IPS DF 6.9 (cell line): ENCODE measurements at regions not wholly inside any gene's neighbourhood (a gene's known extent, or its start where the extent isn't known, plus 50 kb on each side); places are given as distances from the start of the nearest gene placed in this dataset.

Experiments
- DNase-seq: peaks from one replicate; pipeline ENCODE4 v3.0.0-alpha.2; 2013; ENCODE audit warnings: low read depth, low spot score
- H3K27ac ChIP-seq: one replicate; pipeline ENCODE4 v1.5.1; 2013; ENCODE audit warnings: low read length, control low read depth
- H3K27me3 ChIP-seq: 2 replicates; pipeline ENCODE4 v1.6.1; 2013; ENCODE audit warnings: mild to moderate bottlenecking, low read length; ENCODE audit not compliant: control insufficient read depth, insufficient read depth
- H3K36me3 ChIP-seq: 2 replicates; pipeline ENCODE4 v1.6.1; 2013; ENCODE audit warnings: low read length; ENCODE audit not compliant: control insufficient read depth, insufficient read depth
- H3K4me1 ChIP-seq: 2 replicates; pipeline ENCODE4 v1.6.1; 2013; ENCODE audit warnings: low read length; ENCODE audit not compliant: control insufficient read depth, insufficient read depth
- H3K4me3 ChIP-seq: 2 replicates; pipeline ENCODE4 v1.5.1; 2013; ENCODE audit warnings: mild to moderate bottlenecking, low read length
- H3K9me3 ChIP-seq: 2 replicates; pipeline ENCODE4 v1.6.1; 2013; ENCODE audit warnings: low read length, inconsistent platforms; ENCODE audit not compliant: control insufficient read depth, insufficient read depth
- WGBS: extraction: QIAGEN DNeasy Blood & Tissue Kit; methylation state at CpG from one replicate; pipeline ENCODE4 v1.1.7; 2013; ENCODE audit warnings: mixed read lengths, missing lambda C conversion rate; ENCODE audit not compliant: insufficient read length, insufficient coverage; 5-methylcytosine and 5-hydroxymethylcytosine counted together

DNA sequence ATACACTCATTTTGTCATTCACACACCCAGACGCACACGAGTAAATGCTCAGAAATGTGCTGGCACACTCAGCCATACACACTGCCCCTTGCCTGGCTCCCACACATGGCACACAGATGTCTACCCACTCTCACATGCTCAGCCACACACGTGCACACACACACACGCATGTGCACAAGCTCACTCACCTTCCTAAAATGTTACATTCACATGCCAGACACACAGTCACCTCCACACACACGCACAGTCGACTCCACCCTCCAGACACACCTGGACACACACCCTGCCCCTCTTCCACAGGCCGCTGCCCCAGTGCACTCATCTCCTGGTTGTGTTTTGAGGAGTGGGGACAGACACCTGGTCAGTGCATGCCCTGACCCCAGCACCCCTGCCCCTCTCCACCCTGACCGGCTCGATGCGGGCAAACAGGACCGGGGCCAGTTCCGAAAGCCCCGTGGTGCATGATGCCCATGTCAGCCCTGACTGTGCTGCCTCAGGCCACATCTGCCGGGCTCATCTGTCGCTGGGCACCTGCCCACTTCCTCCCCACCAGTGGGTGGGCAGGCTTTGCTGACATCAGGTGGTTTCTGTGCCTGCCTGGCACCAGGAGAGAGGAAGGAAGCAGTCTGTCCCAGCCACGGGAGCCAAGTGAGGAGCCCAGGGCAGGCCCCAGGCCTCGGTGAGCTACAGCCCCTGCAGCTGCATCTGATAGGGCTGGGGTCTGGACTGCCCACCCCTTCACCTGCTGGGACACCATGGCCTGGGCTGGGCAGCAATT lies 84.9 kb upstream of the ZNF716 start:
- Histone ChIP-seq H3K4me1 (no peaks in the 10 kb centered on the region), H3K4me3 (no peak overlapping the region), H3K9me3 (peaks cover 23% of the 10 kb centered on the region), H3K27ac (no peak overlapping the region), H3K36me3 (no peaks in the 10 kb centered on the region), H3K27me3 (no peaks in the 10 kb centered on the region)
- WGBS = 100% methylated on average over 1 of the region's 17 CpGs
- no peak for DNase-seq

GRCh38 chr7:57367171-57367570 lies 82.8 kb upstream of the ZNF716 start:
- H3K36me3 ChIP-seq = no peaks in the 10 kb centered on the region
- H3K4me3 ChIP-seq = no peak overlapping the region
- H3K4me1 ChIP-seq = no peaks in the 10 kb centered on the region
- no CpG with 5 or more reads among the region's 6 CpGs for WGBS
- H3K27ac ChIP-seq = no peak overlapping the region
- H3K27me3 ChIP-seq = no peaks in the 10 kb centered on the region
- peaks cover 26% of the 10 kb centered on the region for H3K9me3 ChIP-seq
- no peak for DNase-seq

GRCh38 chr7:57370066-57370738 lies 79.8 kb upstream of the ZNF716 start:
- no peak for DNase-seq
- Histone ChIP-seq H3K4me1 (no peaks in the 10 kb centered on the region), H3K36me3 (no peaks in the 10 kb centered on the region), H3K27me3 (no peaks in the 10 kb centered on the region), H3K4me3 (no peak overlapping the region), H3K27ac (no peak overlapping the region), H3K9me3 (peaks cover 33% of the 10 kb centered on the region)
- no CpG with 5 or more reads among the region's 4 CpGs for WGBS

DNA sequence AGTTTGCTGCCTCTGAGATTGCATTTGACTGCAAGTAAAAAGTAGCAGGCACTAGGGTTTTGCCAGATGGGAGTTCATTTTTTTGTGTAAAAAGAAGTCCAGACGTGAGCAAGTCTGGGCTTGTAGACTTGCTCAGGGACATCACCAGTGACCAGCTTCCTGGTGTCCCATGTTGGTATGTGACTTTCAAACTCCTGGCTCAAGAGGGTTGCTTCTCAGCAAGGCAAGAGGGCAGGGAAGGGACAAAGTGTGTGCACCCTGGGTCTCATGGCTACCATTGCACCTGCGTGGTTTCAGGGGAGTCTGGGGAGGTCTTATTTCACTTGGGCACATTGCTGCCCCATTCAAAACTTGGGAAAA lies 79.3 kb upstream of the ZNF716 start:
- no CpG with 5 or more reads among the region's 2 CpGs for WGBS

DNA sequence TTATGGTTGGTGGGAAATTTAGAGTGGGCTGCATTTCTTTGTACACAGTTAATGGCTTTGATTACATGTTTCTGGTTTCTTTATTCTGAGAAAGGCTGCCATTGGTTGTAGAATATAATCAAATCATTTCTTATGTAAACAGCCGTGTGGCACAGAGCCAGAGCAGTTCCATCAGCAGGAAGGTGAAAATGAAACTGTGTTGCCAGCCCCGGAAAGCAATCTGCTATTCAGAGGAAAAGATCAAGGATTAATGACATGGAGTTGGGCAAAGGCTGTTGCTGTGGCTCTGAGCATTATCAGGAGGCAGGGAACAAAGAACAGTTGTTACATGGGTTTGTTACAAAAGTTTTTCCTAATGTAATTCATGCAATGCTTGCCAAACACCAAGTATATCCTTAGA lies 74.2 kb upstream of the ZNF716 start:
- Histone ChIP-seq H3K9me3 (peaks cover 21% of the 10 kb centered on the region), H3K27ac (no peak overlapping the region), H3K4me3 (no peak overlapping the region), H3K36me3 (no peaks in the 10 kb centered on the region), H3K4me1 (no peaks in the 10 kb centered on the region), H3K27me3 (no peaks in the 10 kb centered on the region)
- WGBS = no CpG with 5 or more reads among the region's 2 CpGs
- DNase-seq = no peak

More for the DNA sequence above, 79.3 kb upstream of the ZNF716 start:
- H3K4me1 ChIP-seq = no peaks in the 10 kb centered on the region
- no peaks in the 10 kb centered on the region for H3K27me3 ChIP-seq
- H3K27ac ChIP-seq = no peak overlapping the region
- peaks cover 29% of the 10 kb centered on the region for H3K9me3 ChIP-seq
- no peaks in the 10 kb centered on the region for H3K36me3 ChIP-seq
- DNase-seq = no peak
- H3K4me3 ChIP-seq = no peak overlapping the region

DNA sequence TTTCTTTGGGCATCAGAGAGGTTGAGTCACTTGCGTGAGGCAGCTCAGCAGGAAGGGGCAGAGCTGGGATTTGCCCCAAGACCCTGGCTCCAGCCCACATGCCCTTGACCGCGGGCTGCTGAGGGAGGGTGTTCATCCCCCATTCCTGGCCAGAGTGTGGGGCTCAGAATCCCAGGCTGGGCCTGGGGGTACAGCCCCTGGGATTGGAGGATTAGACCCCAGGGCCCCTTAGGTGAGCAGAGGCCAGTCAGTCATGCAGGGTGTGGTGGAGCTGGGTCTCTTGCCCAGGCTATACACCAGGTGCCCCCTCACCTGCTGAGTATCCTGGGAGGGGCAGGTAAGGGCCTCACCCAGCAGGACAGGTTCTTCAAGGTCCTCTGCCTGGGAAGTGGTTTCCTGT lies 68.4 kb upstream of the ZNF716 start:
- H3K4me1 ChIP-seq = no peaks in the 10 kb centered on the region
- no peak overlapping the region for H3K27ac ChIP-seq
- peaks cover 30% of the 10 kb centered on the region for H3K9me3 ChIP-seq
- H3K36me3 ChIP-seq = no peaks in the 10 kb centered on the region
- no peak for DNase-seq
- H3K27me3 ChIP-seq = no peaks in the 10 kb centered on the region
- no peak overlapping the region for H3K4me3 ChIP-seq
- no CpG with 5 or more reads among the region's 3 CpGs for WGBS

DNA sequence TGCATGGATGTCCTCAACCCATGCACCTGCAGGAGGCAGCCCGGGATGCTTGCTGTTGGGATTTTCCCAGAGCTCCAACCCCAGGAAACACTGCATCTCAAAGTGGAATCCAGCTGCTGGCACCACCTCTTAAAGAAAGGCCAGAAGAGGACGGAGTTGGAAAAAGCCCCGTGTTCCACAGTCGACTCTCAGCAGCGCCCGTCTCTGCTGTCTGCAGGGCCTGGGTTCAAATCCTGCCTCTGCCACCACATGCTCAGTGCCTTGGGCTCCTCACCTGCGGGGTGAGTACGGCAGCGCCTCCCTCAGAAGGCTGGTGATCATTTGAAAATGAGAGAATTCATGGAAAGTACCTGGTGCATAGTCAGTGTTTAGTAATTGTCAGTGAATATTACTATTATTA lies 65.6 kb upstream of the ZNF716 start:
- Histone ChIP-seq H3K4me1 (no peaks in the 10 kb centered on the region), H3K4me3 (no peak overlapping the region), H3K27me3 (no peaks in the 10 kb centered on the region), H3K27ac (no peak overlapping the region), H3K9me3 (peaks cover 32% of the 10 kb centered on the region), H3K36me3 (no peaks in the 10 kb centered on the region)
- DNase-seq = no peak
- WGBS = no CpG with 5 or more reads among the region's 9 CpGs

DNA sequence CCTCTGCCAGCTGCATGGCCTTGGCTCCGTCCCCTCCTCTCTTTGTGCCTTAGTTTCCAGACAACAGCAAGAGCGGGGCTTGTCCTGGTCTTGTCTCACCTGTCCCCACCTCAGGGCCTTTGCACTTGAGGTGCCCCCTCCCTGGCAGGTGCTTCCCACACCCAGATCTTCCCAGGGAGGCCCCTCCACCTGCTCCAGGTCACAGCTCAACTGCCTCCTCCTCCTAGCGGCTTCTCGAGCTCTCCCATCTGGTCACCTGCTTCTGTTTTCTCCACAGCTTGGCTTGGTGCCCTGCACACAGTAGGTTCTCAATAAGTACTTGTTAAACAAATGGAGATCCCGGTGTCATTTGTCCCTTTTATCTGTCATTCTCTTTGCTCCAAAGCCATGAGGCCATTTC lies 64.3 kb upstream of the ZNF716 start:
- no peak overlapping the region for H3K27ac ChIP-seq
- no peak overlapping the region for H3K4me3 ChIP-seq
- no peaks in the 10 kb centered on the region for H3K36me3 ChIP-seq
- peaks cover 31% of the 10 kb centered on the region for H3K9me3 ChIP-seq
- DNase-seq = no peak
- H3K27me3 ChIP-seq = no peaks in the 10 kb centered on the region
- WGBS = no CpG with 5 or more reads among the region's 5 CpGs
- no peaks in the 10 kb centered on the region for H3K4me1 ChIP-seq

DNA sequence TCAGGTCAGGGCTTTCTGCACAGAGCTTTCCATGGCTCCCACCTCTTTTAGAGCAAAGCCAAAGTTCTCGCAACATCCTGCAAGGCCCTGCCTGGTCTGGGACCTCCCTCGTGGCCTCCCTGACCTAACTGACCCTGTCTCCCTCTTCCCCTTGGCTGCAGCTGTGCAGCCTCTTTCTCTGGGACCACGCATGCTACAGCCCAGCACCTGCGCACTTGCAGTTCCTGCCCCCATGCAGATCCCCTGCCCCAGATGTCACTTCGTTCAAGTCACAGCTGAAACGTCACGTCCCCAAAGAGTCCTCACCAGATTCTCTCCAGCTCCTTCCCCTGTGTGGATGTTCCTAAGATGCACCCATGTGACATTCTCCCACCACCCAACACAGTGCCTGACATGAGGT lies 61.2 kb upstream of the ZNF716 start:
- peaks cover 19% of the 10 kb centered on the region for H3K9me3 ChIP-seq
- H3K27me3 ChIP-seq = no peaks in the 10 kb centered on the region
- no CpG with 5 or more reads among the region's 7 CpGs for WGBS
- H3K27ac ChIP-seq = no peak overlapping the region
- DNase-seq = no peak
- no peaks in the 10 kb centered on the region for H3K36me3 ChIP-seq
- no peaks in the 10 kb centered on the region for H3K4me1 ChIP-seq
- no peak overlapping the region for H3K4me3 ChIP-seq

GRCh38 chr7:57398548-57398947 lies 51.4 kb upstream of the ZNF716 start:
- no peak for DNase-seq
- H3K9me3 ChIP-seq = peaks cover 11% of the 10 kb centered on the region
- H3K4me3 ChIP-seq = no peak overlapping the region
- H3K27me3 ChIP-seq = no peaks in the 10 kb centered on the region
- H3K27ac ChIP-seq = no peak overlapping the region
- WGBS = no CpG with 5 or more reads among the region's 14 CpGs
- no peaks in the 10 kb centered on the region for H3K36me3 ChIP-seq
- no peaks in the 10 kb centered on the region for H3K4me1 ChIP-seq
